ENCODE measurements at regions not wholly inside any gene's neighbourhood (a gene's known extent, or its start where the extent isn't known, plus 50 kb on each side); places are given as distances from the start of the nearest gene placed in this dataset.

DNA sequence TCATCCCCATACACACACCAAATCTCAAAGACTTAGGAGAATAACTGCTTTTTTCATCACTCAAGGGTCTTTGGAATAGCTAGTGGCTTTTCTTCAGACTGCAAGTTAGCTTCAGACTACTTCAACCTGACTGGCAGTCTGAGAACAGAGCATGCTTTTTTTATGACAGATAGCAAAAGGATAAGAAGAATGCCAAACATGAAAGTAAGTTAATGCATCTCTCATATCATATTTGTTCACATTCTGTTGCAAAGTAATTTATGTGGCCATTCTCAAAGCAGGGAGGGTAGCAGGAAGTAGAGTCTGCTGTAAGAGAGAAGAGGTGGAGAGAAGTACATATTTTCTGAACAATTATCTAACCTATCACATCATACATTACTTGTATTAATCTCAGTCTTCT is 544.4 kb downstream of the ZPLD1 start:
- TF ChIP-seq, protein P1, sequence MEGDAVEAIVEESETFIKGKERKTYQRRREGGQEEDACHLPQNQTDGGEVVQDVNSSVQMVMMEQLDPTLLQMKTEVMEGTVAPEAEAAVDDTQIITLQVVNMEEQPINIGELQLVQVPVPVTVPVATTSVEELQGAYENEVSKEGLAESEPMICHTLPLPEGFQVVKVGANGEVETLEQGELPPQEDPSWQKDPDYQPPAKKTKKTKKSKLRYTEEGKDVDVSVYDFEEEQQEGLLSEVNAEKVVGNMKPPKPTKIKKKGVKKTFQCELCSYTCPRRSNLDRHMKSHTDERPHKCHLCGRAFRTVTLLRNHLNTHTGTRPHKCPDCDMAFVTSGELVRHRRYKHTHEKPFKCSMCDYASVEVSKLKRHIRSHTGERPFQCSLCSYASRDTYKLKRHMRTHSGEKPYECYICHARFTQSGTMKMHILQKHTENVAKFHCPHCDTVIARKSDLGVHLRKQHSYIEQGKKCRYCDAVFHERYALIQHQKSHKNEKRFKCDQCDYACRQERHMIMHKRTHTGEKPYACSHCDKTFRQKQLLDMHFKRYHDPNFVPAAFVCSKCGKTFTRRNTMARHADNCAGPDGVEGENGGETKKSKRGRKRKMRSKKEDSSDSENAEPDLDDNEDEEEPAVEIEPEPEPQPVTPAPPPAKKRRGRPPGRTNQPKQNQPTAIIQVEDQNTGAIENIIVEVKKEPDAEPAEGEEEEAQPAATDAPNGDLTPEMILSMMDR (IDR thresholded peaks at IDR 0.05), result no peak
- TF ChIP-seq POLR2A (IDR thresholded peaks at IDR 0.05), result no peak
